Natural killer cell treated with Interleukin-12 subunit alpha and Interleukin-12 subunit beta and Interleukin-15 and Interleukin-18, amount 100 ng/mL, for 72 hours (primary cell): ENCODE measurements at regions not wholly inside any gene's neighbourhood (a gene's known extent, or its start where the extent isn't known, plus 50 kb on each side); places are given as distances from the start of the nearest gene placed in this dataset.
"Not testable (repeated sequence)": the region's sequence is repeated elsewhere in the genome, so short reads cannot be mapped to it uniquely, and the experiment has no call there.

Experiments used
- ATAC-seq, 2 donors: fragments of 150-1000 bp; cut with Tn5 transposase in 1 of 2; sonication (Bioruptor Pico), chemical (Tn5 transposase) in 1 of 2; 2 replicates each; pipeline ENCODE4 v1.10.0; 2021
- DNase-seq: peaks from one replicate; pipeline ENCODE4 v3.0.0; 2022; ENCODE audit warnings: low spot score
- H3K27ac Mint-ChIP-seq, 2 donors: 1 replicate in 1 of 2; 2 replicates in 1 of 2; pipeline ENCODE4 v1.8.0; 2022; ENCODE audit warnings: mixed read lengths in 2 of 2, mild to moderate bottlenecking in 1 of 2, moderate library complexity in 1 of 2
- H3K27me3 Mint-ChIP-seq, 2 donors: 1 replicate in 1 of 2; 2 replicates in 1 of 2; pipeline ENCODE4 v1.8.0; 2022; ENCODE audit warnings: mixed read lengths in 2 of 2
- H3K36me3 Mint-ChIP-seq: one replicate; pipeline ENCODE4 v1.8.0; 2022; ENCODE audit warnings: mixed read lengths
- H3K4me1 Mint-ChIP-seq, 2 donors: 1 replicate in 1 of 2; 2 replicates in 1 of 2; pipeline ENCODE4 v1.8.0; 2022; ENCODE audit warnings: low read depth in 2 of 2, mixed read lengths in 2 of 2, mild to moderate bottlenecking in 1 of 2
- H3K4me3 Mint-ChIP-seq: one replicate; pipeline ENCODE4 v1.8.0; 2022; ENCODE audit warnings: mixed read lengths
- H3K9me3 Mint-ChIP-seq: 2 replicates; pipeline ENCODE4 v1.8.0; 2022; ENCODE audit warnings: mixed read lengths

DNA sequence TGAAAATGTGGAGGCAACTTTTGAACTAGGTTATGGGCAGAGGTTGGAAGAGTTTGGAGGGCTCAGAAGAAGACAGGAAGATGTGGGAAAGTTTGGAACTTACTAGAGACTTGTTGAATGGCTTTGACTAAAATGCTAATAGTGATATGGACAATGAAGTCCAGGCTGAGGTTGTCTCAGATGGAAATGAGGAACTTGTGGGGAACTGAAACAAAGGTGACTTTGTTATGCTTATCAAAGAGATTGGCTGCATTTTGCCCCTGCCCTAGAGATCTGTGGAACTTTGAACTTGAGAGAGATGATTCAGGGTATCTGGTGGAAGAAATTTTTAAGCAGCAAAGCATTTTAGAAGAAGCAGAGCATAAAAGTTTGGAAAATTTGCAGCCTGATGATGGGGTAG is 499.7 kb upstream of the ATP2B1 start:
- not testable (repeated sequence) for H3K4me1 Mint-ChIP-seq, H3K27ac Mint-ChIP-seq, ATAC-seq, H3K36me3 Mint-ChIP-seq, DNase-seq, H3K4me3 Mint-ChIP-seq
- H3K9me3 Mint-ChIP-seq = peaks cover 14% of the 10 kb centered on the region
- peaks cover 9 to 25% of the 10 kb centered on the region in 2 donors for H3K27me3 Mint-ChIP-seq

DNA sequence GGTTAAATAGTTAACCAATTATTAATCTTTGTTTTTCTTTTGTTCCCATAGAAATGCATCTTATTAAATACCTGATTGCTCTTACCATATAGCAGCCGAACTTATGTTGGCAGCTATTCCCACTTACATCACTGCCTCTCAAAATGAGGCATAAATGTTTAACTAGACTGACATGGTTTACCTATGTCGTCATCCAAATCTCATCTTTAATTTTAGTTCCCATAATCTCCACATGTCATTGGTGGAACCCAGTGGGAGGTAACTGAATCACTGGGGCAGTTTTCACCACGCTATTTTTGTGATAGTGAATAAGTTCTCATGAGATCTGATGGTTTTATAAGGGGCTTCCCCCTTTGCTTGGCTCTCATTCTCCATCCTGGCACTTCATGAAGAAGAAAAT is 499.2 kb upstream of the ATP2B1 start:
- peaks cover 14% of the 10 kb centered on the region for H3K9me3 Mint-ChIP-seq
- no peaks in the 10 kb centered on the region for H3K4me1 Mint-ChIP-seq
- peaks cover 6% of the 10 kb centered on the region for H3K36me3 Mint-ChIP-seq
- H3K4me3 Mint-ChIP-seq = no peak overlapping the region
- H3K27ac Mint-ChIP-seq = no peak overlapping the region
- DNase-seq (no peak), ATAC-seq (no peak)
- H3K27me3 Mint-ChIP-seq = peaks cover 8 to 24% of the 10 kb centered on the region in 2 donors

DNA sequence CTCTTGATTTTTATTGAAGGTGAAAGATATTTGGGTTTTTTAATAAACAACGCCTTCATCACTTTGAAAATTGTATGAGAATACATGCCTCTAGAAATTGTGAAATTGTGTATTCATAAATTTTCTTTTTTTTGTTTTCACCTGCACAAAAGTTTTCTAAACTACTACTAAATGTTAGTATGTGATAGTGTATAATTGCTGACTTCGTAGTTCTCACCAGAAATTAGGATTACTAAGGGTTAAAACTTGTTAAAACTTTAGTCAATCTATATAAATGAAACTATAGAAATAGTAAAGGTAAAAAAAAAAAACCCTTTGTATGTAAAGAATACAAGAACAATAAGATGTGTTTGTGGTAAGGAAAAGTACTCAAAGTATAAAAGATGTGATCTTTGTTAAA is 496.5 kb upstream of the ATP2B1 start:
- peaks cover 4 to 14% of the 10 kb centered on the region in 2 donors for H3K27me3 Mint-ChIP-seq
- H3K36me3 Mint-ChIP-seq = no peaks in the 10 kb centered on the region
- H3K27ac Mint-ChIP-seq = no peak overlapping the region
- H3K9me3 Mint-ChIP-seq = peaks cover 5% of the 10 kb centered on the region
- H3K4me3 Mint-ChIP-seq = no peak overlapping the region
- DNase-seq (no peak), ATAC-seq (no peak)
- H3K4me1 Mint-ChIP-seq = no peaks in the 10 kb centered on the region

DNA sequence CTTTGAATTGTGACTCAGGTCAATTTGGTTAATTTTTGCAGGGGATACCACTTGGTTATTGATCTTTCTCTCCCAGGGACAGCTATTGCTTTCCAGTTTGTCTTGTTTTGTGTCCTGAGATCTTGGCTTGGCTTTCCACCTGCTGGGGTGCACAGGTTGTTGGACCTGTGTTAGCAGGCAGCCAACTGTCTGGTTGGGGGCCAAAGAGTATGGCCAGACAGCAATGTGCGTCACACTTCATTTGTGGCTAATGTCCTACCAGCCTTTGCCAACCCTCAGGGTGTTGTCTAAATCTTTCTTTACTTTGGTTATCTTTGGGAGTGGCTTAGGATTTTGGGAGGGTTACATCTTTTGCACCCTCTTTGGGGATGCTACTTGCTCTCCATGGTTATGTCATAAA is 494.9 kb upstream of the ATP2B1 start:
- Mint-ChIP-seq H3K27ac (no peak overlapping the region), H3K4me1 (no peaks in the 10 kb centered on the region), H3K27me3 (peaks cover 4 to 14% of the 10 kb centered on the region in 2 donors), H3K9me3 (peaks cover 5% of the 10 kb centered on the region), H3K36me3 (no peaks in the 10 kb centered on the region), H3K4me3 (no peak overlapping the region)
- ATAC-seq (no peak), DNase-seq (no peak)

DNA sequence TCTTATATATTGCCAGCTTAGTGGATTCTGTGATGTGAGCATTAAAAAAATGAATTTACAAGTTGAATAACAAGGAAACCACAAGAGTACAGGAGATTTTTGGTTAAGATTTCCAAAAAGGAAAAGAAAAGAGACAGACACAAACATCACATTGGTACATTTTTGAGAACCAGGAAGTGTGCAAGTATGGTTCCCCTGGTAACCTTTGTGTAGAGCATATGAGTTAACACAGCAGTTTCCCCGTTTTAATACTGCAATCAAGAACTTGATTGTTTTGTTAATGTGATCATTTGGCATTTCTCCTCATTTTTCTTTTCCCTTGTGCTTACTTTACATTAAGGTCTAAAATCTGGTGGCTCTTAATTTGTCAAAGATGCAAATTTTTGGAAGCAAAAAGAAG is 490.4 kb upstream of the ATP2B1 start:
- no peaks in the 10 kb centered on the region for H3K9me3 Mint-ChIP-seq
- no peaks in the 10 kb centered on the region for H3K36me3 Mint-ChIP-seq
- ATAC-seq (no peak), DNase-seq (no peak)
- no peak overlapping the region for H3K27ac Mint-ChIP-seq
- no peaks in the 10 kb centered on the region for H3K4me1 Mint-ChIP-seq
- H3K27me3 Mint-ChIP-seq = peaks cover 8 to 10% of the 10 kb centered on the region in 2 donors
- H3K4me3 Mint-ChIP-seq = no peak overlapping the region

DNA sequence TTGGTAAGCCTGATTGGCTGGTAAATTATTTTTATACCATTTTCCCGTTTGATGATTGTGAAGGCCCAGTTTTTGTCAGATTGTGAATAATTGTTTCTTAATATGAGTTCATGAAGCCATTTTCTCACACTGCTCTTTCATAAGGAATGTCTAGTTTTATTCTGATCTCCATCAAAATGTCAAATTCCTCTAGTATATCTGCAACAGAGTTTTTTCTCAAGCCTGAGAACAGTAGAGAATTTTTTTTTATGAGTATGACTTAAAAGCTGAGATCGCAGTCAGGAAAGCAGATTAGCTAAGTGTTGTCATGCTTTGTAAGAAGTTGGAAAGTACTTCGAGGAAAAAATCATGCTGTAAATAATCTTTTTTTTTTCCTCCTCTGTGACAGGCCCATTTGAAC is 484.9 kb upstream of the ATP2B1 start:
- no peak overlapping the region for H3K27ac Mint-ChIP-seq
- DNase-seq = no peak
- ATAC-seq = no peak
- peaks cover 0 to 8% of the 10 kb centered on the region in 2 donors for H3K27me3 Mint-ChIP-seq
- H3K4me1 Mint-ChIP-seq = no peaks in the 10 kb centered on the region
- no peak overlapping the region for H3K4me3 Mint-ChIP-seq
- no peaks in the 10 kb centered on the region for H3K9me3 Mint-ChIP-seq
- no peaks in the 10 kb centered on the region for H3K36me3 Mint-ChIP-seq

DNA sequence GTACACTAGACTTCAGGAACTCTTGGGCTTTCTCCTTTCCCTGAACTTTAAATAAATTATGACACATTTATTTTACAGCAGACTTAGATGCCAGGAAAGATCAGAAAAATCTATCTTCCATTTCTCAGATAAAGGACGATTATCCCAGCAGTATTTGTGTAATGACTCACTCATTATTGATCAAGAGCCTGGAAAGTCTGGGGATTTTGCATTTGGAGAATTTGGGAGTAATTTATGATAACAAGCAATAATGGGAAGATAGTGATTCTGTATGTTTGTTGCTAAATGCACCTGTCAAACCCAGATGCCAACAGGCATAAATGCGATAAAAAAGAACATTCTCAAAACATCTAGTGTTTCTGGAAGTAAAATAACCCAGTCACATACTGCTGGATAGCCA is 480.2 kb upstream of the ATP2B1 start:
- Mint-ChIP-seq H3K4me3 (no peak overlapping the region), H3K4me1 (no peaks in the 10 kb centered on the region), H3K27ac (no peak overlapping the region), H3K27me3 (peaks cover 7 to 23% of the 10 kb centered on the region in 2 donors), H3K9me3 (no peaks in the 10 kb centered on the region), H3K36me3 (peaks cover 2% of the 10 kb centered on the region)
- ATAC-seq (no peak), DNase-seq (no peak)

DNA sequence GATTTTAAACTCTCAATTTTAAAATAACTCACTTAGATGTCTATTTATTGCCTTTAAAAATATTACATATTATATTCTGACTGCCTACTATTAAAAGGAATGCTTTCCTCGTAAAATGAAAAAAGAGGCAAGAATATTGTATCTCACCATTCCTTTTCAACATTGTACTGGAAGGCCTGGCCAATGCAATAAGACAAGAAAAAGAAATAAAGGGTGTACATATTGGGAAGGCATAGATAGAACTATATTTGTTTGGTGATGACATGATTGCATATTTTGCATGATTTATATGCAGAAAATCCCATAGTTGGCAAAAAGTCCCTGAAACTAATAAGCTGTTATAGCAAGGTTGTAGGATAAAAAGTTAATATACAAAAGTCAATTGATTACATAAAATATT is 474.6 kb upstream of the ATP2B1 start:
- H3K4me3 Mint-ChIP-seq = no peak overlapping the region
- H3K27me3 Mint-ChIP-seq = peaks cover 7 to 30% of the 10 kb centered on the region in 2 donors
- no peak overlapping the region for H3K27ac Mint-ChIP-seq

DNA sequence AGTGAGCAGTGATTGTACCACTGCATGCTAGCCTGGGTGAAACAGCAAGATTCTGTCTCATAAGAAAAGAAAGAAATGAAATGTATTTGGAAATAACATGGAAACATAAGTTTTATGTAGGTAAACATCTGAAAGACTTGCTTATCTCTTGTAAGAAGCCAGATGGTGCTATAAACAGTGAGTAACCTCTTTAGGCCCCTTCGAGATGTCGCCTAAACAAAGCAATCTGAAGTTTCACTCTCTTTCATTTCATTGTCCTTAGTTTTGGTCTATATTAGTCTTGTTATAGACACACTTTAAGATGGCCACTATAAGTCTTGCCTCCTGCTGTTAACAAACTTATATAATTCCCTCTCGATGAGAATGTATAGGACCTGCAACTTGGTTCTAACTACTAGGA is 472.6 kb upstream of the ATP2B1 start:
- Mint-ChIP-seq H3K27me3 (peaks cover 3 to 20% of the 10 kb centered on the region in 2 donors), H3K9me3 (no peaks in the 10 kb centered on the region), H3K4me3 (no peak overlapping the region), H3K4me1 (no peaks in the 10 kb centered on the region), H3K36me3 (peaks cover 6% of the 10 kb centered on the region), H3K27ac (no peak overlapping the region)
- ATAC-seq (no peak), DNase-seq (no peak)

More for the DNA sequence above, 474.6 kb upstream of the ATP2B1 start:
- DNase-seq (no peak), ATAC-seq (no peak)
- no peaks in the 10 kb centered on the region for H3K9me3 Mint-ChIP-seq
- no peaks in the 10 kb centered on the region for H3K4me1 Mint-ChIP-seq
- H3K36me3 Mint-ChIP-seq = peaks cover 6% of the 10 kb centered on the region

DNA sequence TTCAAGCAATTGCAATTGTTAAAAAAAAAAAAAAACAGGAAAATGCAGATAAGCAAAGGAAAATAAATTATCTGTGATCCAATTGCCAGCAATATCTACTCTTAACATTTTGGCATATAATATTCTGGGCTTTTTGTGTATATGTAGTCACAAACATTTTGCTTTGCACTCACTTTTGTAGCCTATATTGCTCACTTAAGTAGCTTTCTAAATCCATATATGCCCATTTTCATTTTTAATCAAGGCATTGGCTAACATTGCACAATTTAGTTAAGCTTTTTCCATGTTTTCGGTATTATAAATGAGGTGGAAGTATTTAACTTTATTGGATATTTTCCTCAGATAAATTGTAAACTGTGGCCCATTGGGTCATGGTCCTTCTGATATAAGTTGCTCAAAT is 466.3 kb upstream of the ATP2B1 start:
- Mint-ChIP-seq H3K36me3 (no peaks in the 10 kb centered on the region), H3K27ac (no peak overlapping the region), H3K4me3 (no peak overlapping the region), H3K9me3 (no peaks in the 10 kb centered on the region), H3K4me1 (no peaks in the 10 kb centered on the region), H3K27me3 (peaks cover 9 to 19% of the 10 kb centered on the region in 2 donors)
- DNase-seq (no peak), ATAC-seq (no peak)

DNA sequence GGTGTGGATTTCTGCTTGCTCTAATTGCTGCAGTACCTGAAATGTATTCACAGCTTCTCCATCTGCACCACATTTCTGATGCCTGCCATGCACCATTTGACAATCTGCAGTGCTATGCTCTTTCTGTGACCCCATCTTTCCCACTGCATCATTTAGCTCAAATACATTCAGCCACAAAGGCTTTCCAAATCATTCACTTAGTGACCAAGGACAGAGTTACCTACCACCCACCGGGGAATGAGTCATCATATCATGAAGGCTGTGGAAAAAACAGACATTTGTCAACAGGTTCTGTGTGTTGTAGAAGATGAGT is 465.5 kb upstream of the ATP2B1 start:
- ATAC-seq (peak in 1 of 2 donors; percentile 58), DNase-seq (no peak)
- no peaks in the 10 kb centered on the region for H3K4me1 Mint-ChIP-seq
- no peak overlapping the region for H3K27ac Mint-ChIP-seq
- no peak overlapping the region for H3K4me3 Mint-ChIP-seq
- H3K27me3 Mint-ChIP-seq = peaks cover 9 to 18% of the 10 kb centered on the region in 2 donors
- no peaks in the 10 kb centered on the region for H3K9me3 Mint-ChIP-seq
- H3K36me3 Mint-ChIP-seq = no peaks in the 10 kb centered on the region

DNA sequence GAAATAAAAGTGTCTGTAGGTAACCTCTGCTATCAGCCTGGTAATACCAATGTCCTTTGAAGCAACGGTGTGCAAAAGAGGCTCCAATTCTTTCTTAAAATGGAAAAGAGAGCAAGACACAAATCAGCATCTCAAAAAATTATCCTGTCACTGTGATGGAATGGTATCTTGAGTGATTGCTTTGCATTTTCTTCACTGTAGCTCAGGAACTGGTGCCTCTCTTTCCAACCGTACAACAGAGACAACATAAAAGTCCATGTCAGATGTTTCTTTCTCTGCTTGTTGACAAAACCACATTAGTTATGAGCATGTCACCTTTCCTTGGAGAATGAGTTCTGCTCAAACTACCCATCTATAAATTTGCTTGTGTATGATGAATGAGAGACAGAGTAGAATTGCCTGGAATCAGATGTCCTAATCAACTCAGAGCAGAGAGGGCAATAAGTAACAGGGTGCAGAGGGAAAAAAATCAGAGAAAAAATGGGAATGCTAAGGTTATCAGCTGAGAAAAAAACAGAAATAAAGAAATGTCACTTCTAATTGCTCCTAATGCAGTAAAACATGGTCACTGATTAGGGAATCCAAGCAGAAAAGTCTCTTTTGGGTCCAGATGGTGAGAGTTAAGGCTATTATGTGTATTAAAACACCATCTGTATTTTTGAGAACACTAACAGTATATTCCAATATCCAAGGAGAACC is 465.0 kb upstream of the ATP2B1 start:
- Mint-ChIP-seq H3K27ac (no peak overlapping the region), H3K27me3 (peaks cover 9 to 18% of the 10 kb centered on the region in 2 donors), H3K36me3 (no peaks in the 10 kb centered on the region), H3K9me3 (no peaks in the 10 kb centered on the region), H3K4me1 (no peaks in the 10 kb centered on the region), H3K4me3 (no peak overlapping the region)
- ATAC-seq (no peak), DNase-seq (no peak)

DNA sequence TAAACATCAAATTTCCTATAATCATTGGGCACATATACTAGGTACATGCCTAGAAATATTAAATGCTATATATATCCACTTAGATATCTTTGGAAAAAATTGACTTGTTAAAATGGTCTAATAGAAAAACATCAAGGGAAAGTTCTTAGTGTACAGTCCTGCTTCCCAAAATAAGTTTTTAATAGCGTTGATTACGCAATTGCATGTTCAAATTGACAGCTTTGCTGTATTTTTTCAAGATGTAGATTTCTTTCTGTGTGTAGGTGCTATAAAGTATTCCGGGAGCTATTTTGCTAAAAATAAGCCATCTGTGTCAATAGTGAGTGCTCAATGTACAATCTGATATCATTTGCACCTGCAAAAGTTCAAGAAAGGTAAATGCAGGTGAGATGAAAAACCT is 463.9 kb upstream of the ATP2B1 start:
- Mint-ChIP-seq H3K27ac (no peak overlapping the region), H3K4me3 (no peak overlapping the region), H3K9me3 (no peaks in the 10 kb centered on the region), H3K4me1 (no peaks in the 10 kb centered on the region), H3K27me3 (peaks cover 9 to 18% of the 10 kb centered on the region in 2 donors), H3K36me3 (no peaks in the 10 kb centered on the region)
- ATAC-seq (no peak), DNase-seq (no peak)

DNA sequence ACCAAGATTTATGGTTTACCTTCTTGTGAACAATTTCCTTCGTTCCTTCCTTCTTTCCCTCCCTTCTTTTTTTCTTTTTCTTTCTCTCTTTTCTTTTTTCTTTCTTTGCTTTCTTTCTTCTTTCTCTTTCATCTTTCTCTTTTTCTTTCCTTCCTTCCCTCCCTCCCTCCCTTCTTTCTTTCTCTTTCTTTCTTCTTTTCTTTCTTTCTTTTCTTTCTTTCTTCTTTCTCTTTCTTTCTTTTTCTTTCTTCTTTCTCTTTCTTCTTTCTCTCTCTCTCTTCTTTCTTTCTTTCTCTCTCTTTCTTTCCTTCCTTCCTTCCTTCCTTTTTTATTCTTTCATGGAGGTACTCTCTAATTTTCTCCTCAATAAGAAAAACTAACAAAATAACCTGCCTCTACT is 462.1 kb upstream of the ATP2B1 start:
- no peaks in the 10 kb centered on the region for H3K36me3 Mint-ChIP-seq
- H3K27me3 Mint-ChIP-seq = peaks cover 9 to 16% of the 10 kb centered on the region in 2 donors
- H3K9me3 Mint-ChIP-seq = no peaks in the 10 kb centered on the region
- no peak for DNase-seq
- H3K27ac Mint-ChIP-seq = no peak overlapping the region
- H3K4me1 Mint-ChIP-seq = no peaks in the 10 kb centered on the region
- H3K4me3 Mint-ChIP-seq = no peak overlapping the region
- no peak for ATAC-seq

DNA sequence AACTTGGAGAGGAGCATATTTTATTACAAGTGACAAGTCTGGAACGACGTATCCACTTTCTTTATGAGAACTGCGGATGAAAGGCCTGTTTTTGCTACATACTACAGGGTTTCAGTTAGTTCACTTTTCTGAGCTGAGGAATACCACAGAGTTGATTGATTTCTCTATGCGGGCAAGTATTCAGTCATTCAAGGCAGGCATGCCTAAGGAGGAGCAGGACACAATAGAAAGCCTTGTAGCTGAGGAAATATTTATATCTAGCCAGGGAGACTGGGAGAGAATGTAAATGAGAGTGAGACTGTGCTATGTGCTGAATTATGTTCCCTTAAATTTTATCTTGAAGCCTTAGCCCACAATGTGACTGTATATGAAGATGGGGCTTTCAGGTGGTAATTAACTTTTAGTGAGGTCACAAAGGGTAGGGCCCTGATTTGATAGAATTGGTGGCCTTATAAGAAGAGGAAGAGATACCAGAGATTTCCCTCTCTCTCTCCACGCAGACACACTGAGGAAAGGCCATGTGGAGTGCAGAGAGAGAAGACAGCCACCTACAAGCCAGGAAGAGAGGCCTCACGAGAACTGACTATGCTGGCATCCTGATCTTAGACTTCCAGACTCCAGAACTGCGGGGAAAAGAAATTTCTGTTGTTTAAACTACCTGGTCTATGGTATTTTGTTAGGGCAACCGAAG is 459.0 kb upstream of the ATP2B1 start:
- Mint-ChIP-seq H3K4me3 (no peak overlapping the region), H3K27ac (no peak overlapping the region), H3K9me3 (no peaks in the 10 kb centered on the region), H3K27me3 (peaks cover 0 to 2% of the 10 kb centered on the region in 2 donors), H3K4me1 (no peaks in the 10 kb centered on the region), H3K36me3 (no peaks in the 10 kb centered on the region)
- DNase-seq = no peak
- ATAC-seq = no peak
